DND-41 (cell line): ENCODE measurements at regions not wholly inside any gene's neighbourhood (a gene's known extent, or its start where the extent isn't known, plus 50 kb on each side); places are given as distances from the start of the nearest gene placed in this dataset.

Experiments
- CTCF ChIP-seq: IDR thresholded peaks from 2 replicates; pipeline ENCODE4 v1.5.1; 2012; ENCODE audit warnings: borderline replicate concordance, low read length, moderate library complexity, mild to moderate bottlenecking; ENCODE audit not compliant: poor library complexity, severe bottlenecking; ENCODE audit errors: extremely low read depth
- EZH2 ChIP-seq: IDR thresholded peaks from 3 replicates; pipeline ENCODE4 v1.6.1; 2012; ENCODE audit warnings: borderline replicate concordance, low read depth, mild to moderate bottlenecking, moderate library complexity, low read length, inconsistent platforms; ENCODE audit not compliant: severe bottlenecking

GRCh38 chr2:134104754-134105153, 149.1 kb upstream of the MGAT5 start:
- TF ChIP-seq CTCF, result no peak
- no peak for TF ChIP-seq EZH2
